Muscle layer of duodenum (tissue), 2 donors: ENCODE measurements at regions not wholly inside any gene's neighbourhood (a gene's known extent, or its start where the extent isn't known, plus 50 kb on each side); places are given as distances from the start of the nearest gene placed in this dataset.
"Not testable (repeated sequence)": the region's sequence is repeated elsewhere in the genome, so short reads cannot be mapped to it uniquely, and the experiment has no call there.

Experiments
- H3K27ac ChIP-seq: one replicate; pipeline ENCODE4 v1.7.0; 2013; ENCODE audit warnings: mild to moderate bottlenecking, low read length
- H3K27me3 ChIP-seq: one replicate; pipeline ENCODE4 v1.7.0; 2013; ENCODE audit warnings: low read depth, mild to moderate bottlenecking, control low read depth, low read length
- H3K36me3 ChIP-seq, 2 donors: one replicate each; pipeline ENCODE4 v1.7.0; 2013; ENCODE audit warnings: low read length in 2 of 2, control low read depth in 1 of 2, mild to moderate bottlenecking in 1 of 2; ENCODE audit not compliant: insufficient read depth in 2 of 2, control insufficient read depth in 1 of 2
- H3K4me1 ChIP-seq, 2 donors: one replicate each; pipeline ENCODE4 v1.7.0; 2013; ENCODE audit warnings: low read length in 2 of 2, mild to moderate bottlenecking in 2 of 2, control low read depth in 1 of 2, moderate library complexity in 1 of 2; ENCODE audit not compliant: insufficient read depth in 2 of 2, control insufficient read depth in 1 of 2
- H3K4me3 ChIP-seq, 2 donors: one replicate each; pipeline ENCODE4 v1.7.0; 2013; ENCODE audit warnings: low read length in 2 of 2, low read depth in 1 of 2, mild to moderate bottlenecking in 1 of 2
- H3K9me3 ChIP-seq, 2 donors: one replicate each; pipeline ENCODE4 v1.7.0; 2013; ENCODE audit warnings: low read length in 2 of 2, control low read depth in 1 of 2, mild to moderate bottlenecking in 1 of 2; ENCODE audit not compliant: control insufficient read depth in 1 of 2
- donor health status: healthy.

- Histone ChIP-seq H3K27ac (no peak overlapping the region), H3K4me3 (no peak overlapping the region), H3K27me3 (no peaks in the 10 kb centered on the region)
Measured at GRCh38 chr13:81247711-81248110, 906.8 kb upstream of the SPRY2 start.

GRCh38 chr13:81246556-81246955 lies 905.6 kb upstream of the SPRY2 start:
- Histone ChIP-seq H3K27me3 (no peaks in the 10 kb centered on the region), H3K9me3 (no peaks in the 10 kb centered on the region), H3K4me3 (no peak overlapping the region)

More at GRCh38 chr13:81247711-81248110, 906.8 kb upstream of the SPRY2 start:
- Histone ChIP-seq H3K36me3 (no peaks in the 10 kb centered on the region), H3K9me3 (no peaks in the 10 kb centered on the region), H3K4me1 (no peaks in the 10 kb centered on the region)

GRCh38 chr13:81244011-81244410 lies 903.1 kb upstream of the SPRY2 start:
- Histone ChIP-seq H3K27ac (no peak overlapping the region), H3K4me1 (no peaks in the 10 kb centered on the region), H3K9me3 (no peaks in the 10 kb centered on the region), H3K27me3 (no peaks in the 10 kb centered on the region), H3K36me3 (no peaks in the 10 kb centered on the region), H3K4me3 (no peak overlapping the region)

More at GRCh38 chr13:81246556-81246955, 905.6 kb upstream of the SPRY2 start:
- Histone ChIP-seq H3K27ac (no peak overlapping the region), H3K36me3 (no peaks in the 10 kb centered on the region), H3K4me1 (no peaks in the 10 kb centered on the region)

- H3K27me3 ChIP-seq = no peaks in the 10 kb centered on the region
- H3K9me3 ChIP-seq = no peaks in the 10 kb centered on the region
- H3K27ac ChIP-seq = no peak overlapping the region
- H3K36me3 ChIP-seq = no peaks in the 10 kb centered on the region
- no peaks in the 10 kb centered on the region for H3K4me1 ChIP-seq
- no peak overlapping the region for H3K4me3 ChIP-seq
Measured at GRCh38 chr13:81230386-81230785, 889.5 kb upstream of the SPRY2 start.

- not testable (repeated sequence) for H3K4me3 ChIP-seq, H3K27me3 ChIP-seq, H3K36me3 ChIP-seq, H3K4me1 ChIP-seq, H3K27ac ChIP-seq, H3K9me3 ChIP-seq
Measured at GRCh38 chr13:81226830-81227229, 885.9 kb upstream of the SPRY2 start.

GRCh38 chr13:81224209-81224833 lies 883.4 kb upstream of the SPRY2 start:
- H3K27me3 ChIP-seq = no peaks in the 10 kb centered on the region
- no peaks in the 10 kb centered on the region for H3K36me3 ChIP-seq
- H3K9me3 ChIP-seq = no peaks in the 10 kb centered on the region
- no peak overlapping the region for H3K4me3 ChIP-seq
- H3K4me1 ChIP-seq = no peaks in the 10 kb centered on the region
- no peak overlapping the region for H3K27ac ChIP-seq

- H3K36me3 ChIP-seq = no peaks in the 10 kb centered on the region
- H3K4me1 ChIP-seq = no peaks in the 10 kb centered on the region
- no peaks in the 10 kb centered on the region for H3K9me3 ChIP-seq
- no peak overlapping the region for H3K27ac ChIP-seq
- no peak overlapping the region for H3K4me3 ChIP-seq
- no peaks in the 10 kb centered on the region for H3K27me3 ChIP-seq
Measured at GRCh38 chr13:81223778-81224177, 882.9 kb upstream of the SPRY2 start.

GRCh38 chr13:81211713-81212112 lies 870.8 kb upstream of the SPRY2 start:
- Histone ChIP-seq H3K36me3 (no peaks in the 10 kb centered on the region), H3K27me3 (no peaks in the 10 kb centered on the region), H3K4me1 (no peaks in the 10 kb centered on the region)

GRCh38 chr13:81207636-81208035 lies 866.7 kb upstream of the SPRY2 start:
- H3K9me3 ChIP-seq = no peaks in the 10 kb centered on the region
- no peak overlapping the region for H3K4me3 ChIP-seq
- no peaks in the 10 kb centered on the region for H3K36me3 ChIP-seq
- no peak overlapping the region for H3K27ac ChIP-seq
- no peaks in the 10 kb centered on the region for H3K4me1 ChIP-seq
- H3K27me3 ChIP-seq = no peaks in the 10 kb centered on the region

More at GRCh38 chr13:81211713-81212112, 870.8 kb upstream of the SPRY2 start:
- Histone ChIP-seq H3K9me3 (no peaks in the 10 kb centered on the region), H3K4me3 (no peak overlapping the region), H3K27ac (no peak overlapping the region)

GRCh38 chr13:81207231-81207630 lies 866.3 kb upstream of the SPRY2 start:
- no peak overlapping the region for H3K27ac ChIP-seq
- no peak overlapping the region for H3K4me3 ChIP-seq
- no peaks in the 10 kb centered on the region for H3K36me3 ChIP-seq
- H3K9me3 ChIP-seq = no peaks in the 10 kb centered on the region
- no peaks in the 10 kb centered on the region for H3K4me1 ChIP-seq
- no peaks in the 10 kb centered on the region for H3K27me3 ChIP-seq

GRCh38 chr13:81203783-81204182 lies 862.9 kb upstream of the SPRY2 start:
- Histone ChIP-seq H3K27me3 (no peaks in the 10 kb centered on the region), H3K4me1 (peaks cover 0 to 4% of the 10 kb centered on the region in 2 donors), H3K27ac (no peak overlapping the region), H3K36me3 (no peaks in the 10 kb centered on the region), H3K4me3 (no peak overlapping the region), H3K9me3 (no peaks in the 10 kb centered on the region)

- peaks cover 0 to 4% of the 10 kb centered on the region in 2 donors for H3K4me1 ChIP-seq
- no peak overlapping the region for H3K4me3 ChIP-seq
- no peaks in the 10 kb centered on the region for H3K9me3 ChIP-seq
- H3K36me3 ChIP-seq = no peaks in the 10 kb centered on the region
- H3K27ac ChIP-seq = no peak overlapping the region
- H3K27me3 ChIP-seq = no peaks in the 10 kb centered on the region
Measured at GRCh38 chr13:81199956-81200355, 859.0 kb upstream of the SPRY2 start.
